Esophagus muscularis mucosa (tissue), 3 donors: ENCODE measurements at regions not wholly inside any gene's neighbourhood (a gene's known extent, or its start where the extent isn't known, plus 50 kb on each side); places are given as distances from the start of the nearest gene placed in this dataset.

Source experiments
- CTCF ChIP-seq, 3 experiments: fragments of 200-600 bp in 2 of 3; fragments of 450-650 bp in 1 of 3; sonication (generic) in 2 of 3; IDR thresholded peaks; one replicate each; pipeline ENCODE4 v1.5.1; 2017 to 2019; ENCODE audit warnings: antibody characterized with exemption in 3 of 3, mild to moderate bottlenecking in 2 of 3, moderate library complexity in 1 of 3
- POLR2AphosphoS5 ChIP-seq, 2 donors: sonication (generic); formaldehyde crosslinking; IDR thresholded peaks; one replicate each; pipeline ENCODE4 v1.6.1; 2017; ENCODE audit warnings: antibody characterized with exemption in 2 of 2

- TF ChIP-seq CTCF (IDR thresholded peaks at IDR 0.05) (no peak), POLR2AphosphoS5 (IDR thresholded peaks at IDR 0.05) (no peak)
Measured at GRCh38 chr21:35683664-35684304, 376.5 kb downstream of the SETD4 start.
